HG02884 (cell line): ENCODE measurements at regions not wholly inside any gene's neighbourhood (a gene's known extent, or its start where the extent isn't known, plus 50 kb on each side); places are given as distances from the start of the nearest gene placed in this dataset.
"Not testable (repeated sequence)": the region's sequence is repeated elsewhere in the genome, so short reads cannot be mapped to it uniquely, and the experiment has no call there.

Experiments
- ATAC-seq: cut with Tn5 transposase; IDR thresholded peaks from one replicate; pipeline ENCODE4 v1.9.1; 2021; ENCODE audit warnings: mild to moderate bottlenecking, moderate library complexity; ENCODE audit not compliant: unreplicated experiment

- ATAC-seq, result no peak
Observed at GRCh38 chr4:112940336-112940735, 109.1 kb upstream of the ANK2 start.

DNA sequence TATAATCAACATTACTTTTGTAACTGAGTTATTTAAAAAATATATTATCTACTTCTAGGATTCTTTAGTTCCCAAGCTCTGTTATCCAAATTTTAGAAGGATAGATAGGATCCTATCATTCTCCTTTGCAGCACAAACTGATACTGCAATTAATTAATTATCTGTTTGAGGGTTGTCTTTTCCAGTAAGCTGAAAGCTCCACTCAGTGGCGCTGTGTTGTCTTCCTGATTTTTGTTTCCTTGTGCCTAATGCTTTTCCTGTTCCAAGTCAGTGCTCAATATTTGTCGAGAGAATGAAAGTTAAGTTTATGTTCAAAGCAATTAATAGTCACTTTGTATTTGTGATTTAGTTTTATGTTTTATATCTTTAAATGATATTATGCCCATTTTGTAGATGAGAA, 107.4 kb upstream of the ANK2 start:
- ATAC-seq, result no peak

GRCh38 chr4:112942997-112943396, 106.5 kb upstream of the ANK2 start:
- ATAC-seq, result no peak

DNA sequence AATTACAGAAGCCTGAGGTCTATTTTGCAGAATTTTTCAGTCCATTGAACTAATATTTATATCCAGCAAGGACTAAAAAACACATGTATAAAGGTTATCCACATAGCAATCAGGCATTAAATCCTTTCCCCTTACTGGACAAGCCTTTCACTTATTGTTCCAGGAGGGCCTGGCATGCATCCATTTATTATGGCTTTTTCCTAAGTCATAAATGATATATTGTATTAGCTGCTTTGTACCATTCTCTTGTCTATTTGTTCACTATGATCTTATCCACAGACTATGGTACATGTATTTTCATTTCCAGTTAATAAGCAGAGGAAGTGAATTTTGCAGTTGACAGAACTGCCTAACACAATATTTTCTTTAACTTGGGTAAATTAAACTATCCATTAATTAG, 105.4 kb upstream of the ANK2 start:
- ATAC-seq, result no peak

DNA sequence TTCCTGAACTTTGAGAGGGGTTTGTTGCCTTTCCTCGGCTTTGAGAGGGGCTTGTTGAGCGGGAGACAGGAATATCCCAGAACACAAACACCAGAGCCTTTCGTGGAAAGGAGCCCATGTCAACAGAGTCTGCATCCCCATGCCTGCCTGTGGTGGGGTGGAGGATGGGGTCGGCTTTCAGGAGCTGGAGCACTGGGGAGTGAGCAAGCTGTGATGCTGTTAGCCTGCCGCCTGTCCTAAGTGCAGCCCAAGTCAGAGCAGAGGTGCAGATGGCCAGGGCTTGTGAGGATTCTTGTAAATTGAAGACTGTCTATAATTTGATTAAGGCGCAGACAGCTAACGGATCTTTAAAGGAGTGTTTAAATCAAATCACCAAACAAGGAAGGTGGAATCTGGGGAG, 103.3 kb upstream of the ANK2 start:
- ATAC-seq, result no peak

- ATAC-seq, result no peak
Observed at GRCh38 chr4:112947616-112948015, 101.8 kb upstream of the ANK2 start.

DNA sequence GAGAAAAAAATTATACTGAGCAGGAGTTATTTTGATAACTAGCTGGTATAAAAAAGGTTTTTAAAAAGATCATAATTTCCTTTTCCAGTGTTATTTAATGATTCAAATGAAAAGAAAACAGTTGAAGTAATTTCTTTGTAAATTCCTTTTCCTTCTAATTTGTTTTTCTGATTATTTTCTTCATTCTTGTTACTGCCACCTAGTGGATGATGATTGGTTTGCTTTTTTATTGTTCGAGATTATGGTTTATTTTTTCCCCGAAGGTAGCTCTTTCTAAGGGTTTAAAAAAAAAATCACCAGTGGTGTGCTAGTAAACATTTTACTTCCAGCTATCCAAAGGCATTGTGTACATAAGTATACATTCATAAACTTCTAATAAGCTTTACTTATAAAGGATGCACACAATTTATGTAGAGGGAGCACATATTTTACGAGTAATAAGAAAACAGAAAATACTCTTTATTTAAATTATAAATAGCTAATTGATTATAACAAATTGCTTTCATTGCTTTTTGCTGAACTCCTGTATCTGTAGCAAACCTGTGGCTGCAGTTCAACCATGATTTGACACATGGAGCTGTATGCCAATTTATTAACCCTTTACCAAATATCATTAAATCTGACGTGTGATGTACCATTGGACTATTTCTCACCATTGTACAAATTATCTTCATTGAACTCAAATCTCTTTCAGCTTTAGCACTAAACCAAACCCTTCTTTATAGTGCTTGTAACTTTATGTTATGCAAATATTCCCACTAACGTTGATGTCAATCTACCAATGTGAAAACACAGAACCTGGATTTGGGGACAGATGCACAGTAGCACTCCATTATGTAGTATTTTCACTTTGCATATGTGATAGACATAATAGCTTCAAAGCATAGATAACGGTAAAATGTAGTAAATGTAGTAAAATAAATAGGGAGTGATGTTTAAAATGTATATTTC, 97.8 kb upstream of the ANK2 start:
- ATAC-seq, result no peak

GRCh38 chr4:112952313-112952700, 97.1 kb upstream of the ANK2 start:
- no peak for ATAC-seq

DNA sequence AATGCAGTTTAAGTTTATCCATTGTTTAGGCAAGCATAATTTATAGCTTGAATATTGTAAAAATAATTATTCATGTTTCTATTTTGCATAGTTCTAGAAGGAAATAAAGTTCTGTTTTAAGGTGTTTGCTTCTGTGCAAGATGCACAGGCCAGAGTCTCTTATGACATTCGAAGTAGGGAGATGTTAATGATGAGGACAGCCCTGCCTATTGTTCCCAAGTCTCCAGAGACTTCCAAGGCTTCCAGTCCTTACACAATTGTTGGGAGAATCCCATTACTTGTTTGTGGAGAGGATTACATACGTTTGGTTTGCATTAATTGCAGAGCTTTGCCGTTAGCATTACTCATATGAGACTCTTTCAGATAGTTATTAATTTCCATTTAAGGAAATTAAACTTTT, 96.2 kb upstream of the ANK2 start:
- ATAC-seq, result no peak

DNA sequence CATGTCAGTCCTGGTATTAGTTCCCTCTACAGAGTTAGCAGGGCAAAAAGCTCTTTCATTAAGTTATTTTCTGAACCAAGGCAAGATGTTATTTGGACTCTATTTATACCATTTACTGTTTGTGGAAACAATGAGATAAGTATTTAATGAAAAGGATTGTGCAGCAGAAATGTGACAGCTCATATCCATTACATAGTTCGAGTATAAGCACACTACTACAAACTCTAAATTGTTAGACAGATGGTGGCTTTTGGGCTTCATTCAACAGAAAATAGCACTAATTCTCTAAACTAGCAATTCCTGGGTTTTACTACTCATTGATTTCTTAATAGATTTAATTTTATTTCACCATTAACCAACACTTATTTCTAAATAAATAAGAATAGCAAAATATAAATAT, 95.2 kb upstream of the ANK2 start:
- ATAC-seq, result no peak

DNA sequence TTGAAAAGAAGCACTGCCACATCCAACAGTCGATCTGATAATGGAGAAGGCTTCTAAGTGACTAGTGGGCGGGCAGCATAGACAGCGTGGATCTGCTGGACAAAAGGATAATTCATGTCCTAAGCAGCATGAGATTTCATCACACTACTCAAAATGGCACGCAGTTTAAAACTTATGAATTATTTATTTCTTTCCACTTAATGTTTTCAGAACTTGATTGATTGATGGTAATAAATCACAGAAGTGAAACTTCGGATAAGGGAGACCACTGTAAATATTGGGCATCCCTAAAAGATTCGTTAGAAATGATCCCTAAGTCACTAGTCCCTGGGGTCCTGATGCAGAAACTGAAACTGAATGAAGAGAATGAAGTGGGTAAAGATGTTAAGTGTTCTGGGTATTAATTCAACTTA, 93.0 kb upstream of the ANK2 start:
- no peak for ATAC-seq

- not testable (repeated sequence) for ATAC-seq
Observed at GRCh38 chr4:112957764-112958163, 91.7 kb upstream of the ANK2 start.

DNA sequence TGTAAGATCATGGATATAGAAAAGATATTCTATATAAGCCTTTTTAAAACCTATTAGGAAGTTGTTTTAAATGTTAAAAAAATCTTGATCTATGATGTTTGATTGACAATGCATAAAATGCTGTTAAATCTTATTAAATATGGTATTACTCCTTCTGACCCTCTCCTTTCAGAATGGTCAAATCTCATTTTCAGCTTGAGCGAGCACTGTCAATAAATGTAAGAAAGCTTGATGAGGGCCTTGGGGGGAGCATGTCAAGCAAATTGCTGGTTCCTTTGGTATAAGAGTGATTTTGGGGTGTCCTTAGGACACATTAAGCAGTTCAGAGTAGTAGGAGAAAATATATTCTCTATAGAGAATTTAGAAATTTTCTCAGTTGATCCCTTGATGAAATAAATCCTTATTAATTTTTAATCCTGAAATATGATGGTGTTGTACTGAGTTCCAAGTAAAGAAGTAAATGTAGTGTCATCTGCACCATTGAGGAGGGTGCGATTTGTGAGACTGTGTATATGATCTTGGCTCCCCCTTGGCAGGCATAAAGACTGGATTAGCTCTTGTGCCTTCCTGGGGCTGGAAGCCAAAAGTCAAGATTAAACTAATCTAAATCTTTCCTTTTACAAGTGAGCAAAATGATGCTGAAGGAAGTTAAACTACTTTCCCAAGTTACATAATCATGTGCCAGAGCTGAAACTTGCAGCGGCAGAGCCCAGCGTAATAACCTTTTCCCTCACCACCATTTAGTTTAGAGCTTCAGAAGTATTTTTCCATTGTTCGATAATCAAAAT, 82.6 kb upstream of the ANK2 start:
- no peak for ATAC-seq

GRCh38 chr4:112968451-112969159, 80.8 kb upstream of the ANK2 start:
- ATAC-seq, result no peak

DNA sequence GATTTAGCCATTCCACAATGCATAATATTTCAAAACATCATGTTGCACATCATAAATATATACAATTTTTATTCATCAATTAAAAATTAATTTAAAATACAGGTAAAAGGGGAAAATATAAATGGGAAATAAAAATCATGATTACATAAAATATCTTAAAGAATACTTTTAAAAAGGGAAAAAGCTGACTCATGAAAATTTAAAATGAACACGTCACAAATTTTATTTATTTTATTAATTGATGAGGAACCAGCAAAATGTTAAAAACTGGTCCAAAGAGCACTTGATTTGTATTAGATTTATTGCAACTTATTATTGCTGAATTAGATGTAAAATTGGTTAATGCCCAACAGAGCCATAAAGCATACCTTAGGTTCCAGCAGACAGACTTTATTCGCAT, 78.5 kb upstream of the ANK2 start:
- no peak for ATAC-seq

GRCh38 chr4:112973750-112974251, 75.7 kb upstream of the ANK2 start:
- ATAC-seq, result no peak

GRCh38 chr4:112975567-112976355, 73.7 kb upstream of the ANK2 start:
- no peak for ATAC-seq

- ATAC-seq, result no peak
Observed at GRCh38 chr4:112978691-112979472, 70.6 kb upstream of the ANK2 start.

DNA sequence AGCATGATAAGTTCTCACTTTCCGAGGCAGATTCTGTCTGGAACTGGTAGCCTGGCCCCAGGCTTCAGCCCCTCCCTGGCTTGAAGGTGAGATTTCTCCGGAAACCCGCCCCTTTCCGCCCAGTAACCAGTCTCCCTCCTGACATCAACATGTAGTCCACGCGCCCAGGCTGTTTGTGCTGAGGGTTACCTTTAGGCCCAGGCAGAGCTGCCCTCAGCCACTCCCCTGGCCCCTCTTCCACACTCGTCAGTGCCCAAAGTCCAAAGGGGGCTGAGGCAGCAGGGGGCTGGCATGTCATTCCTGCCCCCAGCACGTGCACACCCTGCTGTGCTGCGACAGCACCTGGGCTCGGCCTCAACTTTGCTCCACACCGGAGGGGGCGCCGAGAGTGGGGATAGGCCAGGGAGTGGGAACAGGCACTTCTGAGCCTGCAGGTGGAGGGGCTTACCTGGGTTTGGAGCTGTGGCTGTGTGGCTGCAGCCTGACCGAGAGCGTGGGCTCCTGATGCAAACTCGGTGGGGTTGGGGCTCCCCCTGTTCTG, 69.5 kb upstream of the ANK2 start:
- no peak for ATAC-seq
